Right lobe of liver (tissue), 4 donors: ENCODE measurements at regions not wholly inside any gene's neighbourhood (a gene's known extent, or its start where the extent isn't known, plus 50 kb on each side); places are given as distances from the start of the nearest gene placed in this dataset.

Source experiments
- CTCF ChIP-seq, 4 donors: fragments of 200-600 bp in 3 of 4; fragments of 450-650 bp in 1 of 4; IDR thresholded peaks; one replicate each; pipeline versions ENCODE4 v1.5.1 to v1.8.0; 2016 to 2022; ENCODE audit warnings: antibody characterized with exemption in 4 of 4, mild to moderate bottlenecking in 2 of 4
- POLR2A ChIP-seq: fragments of 450-650 bp; IDR thresholded peaks from one replicate; pipeline ENCODE4 v1.6.1; 2017; ENCODE audit warnings: antibody characterized with exemption, mild to moderate bottlenecking
- donor health status: DM: no; HTN: no; CAD: no.
- donor health status: DM: no; HTN: no; CAD: no.
- donor health status: DM: no; HTN: yes; CAD: no.

GRCh38 chr1:68908316-68908715 lies 411.4 kb upstream of the DEPDC1 start:
- TF ChIP-seq CTCF (IDR thresholded peaks at IDR 0.05) (no peak), POLR2A (no peak)
